Small intestine (tissue), 7 donors: ENCODE measurements at regions not wholly inside any gene's neighbourhood (a gene's known extent, or its start where the extent isn't known, plus 50 kb on each side); places are given as distances from the start of the nearest gene placed in this dataset.

ENCODE experiments used
- DNase-seq, 2 donors: peaks; one replicate each; pipeline versions ENCODE4 v3.0.0 to v3.0.0-alpha.2; 2013
- FAIRE-seq: peaks from 2 replicates; lab custom pipeline; 2012; peaks lifted over from hg19 to GRCh38; lab: Jason Lieb, UNC
- H3K27ac ChIP-seq, 3 donors: one replicate each; pipeline ENCODE4 v1.5.1; 2013; ENCODE audit warnings: low read length in 2 of 3, mild to moderate bottlenecking in 2 of 3, control low read depth in 1 of 3, inconsistent platforms in 1 of 3, low read depth in 1 of 3, moderate library complexity in 1 of 3
- H3K27me3 ChIP-seq, 3 donors: one replicate each; pipeline ENCODE4 v1.6.1; 2013; ENCODE audit warnings: low read length in 3 of 3, inconsistent platforms in 1 of 3; ENCODE audit not compliant: control insufficient read depth in 3 of 3, insufficient read depth in 3 of 3
- H3K36me3 ChIP-seq, 3 donors: one replicate each; pipeline ENCODE4 v1.6.1; 2013; ENCODE audit warnings: low read length in 3 of 3, inconsistent platforms in 1 of 3, low read depth in 1 of 3, mild to moderate bottlenecking in 1 of 3, moderate library complexity in 1 of 3; ENCODE audit not compliant: control insufficient read depth in 3 of 3, insufficient read depth in 2 of 3
- H3K4me1 ChIP-seq, 3 donors: one replicate each; pipeline ENCODE4 v1.6.1; 2013; ENCODE audit warnings: low read length in 2 of 3, inconsistent platforms in 1 of 3, low read depth in 1 of 3, mild to moderate bottlenecking in 1 of 3, moderate library complexity in 1 of 3; ENCODE audit not compliant: control insufficient read depth in 3 of 3, insufficient read depth in 2 of 3
- H3K4me3 ChIP-seq, 3 donors: one replicate each; pipeline ENCODE4 v1.5.1; 2013; ENCODE audit warnings: low read length in 3 of 3, control low read depth in 1 of 3, inconsistent platforms in 1 of 3, low read depth in 1 of 3, mild to moderate bottlenecking in 1 of 3, moderate library complexity in 1 of 3
- H3K9me3 ChIP-seq, 2 donors: one replicate each; pipeline ENCODE4 v1.6.1; 2013; ENCODE audit warnings: low read depth in 1 of 2, low read length in 1 of 2; ENCODE audit not compliant: control insufficient read depth in 2 of 2, insufficient read depth in 1 of 2
- WGBS, 3 donors: extraction: QIAGEN DNeasy Blood & Tissue Kit; methylation state at CpG; one replicate each; pipeline ENCODE4 v1.1.7; 2013; 5-methylcytosine and 5-hydroxymethylcytosine counted together
- donor health status: healthy with polysubstance abuse.
- donor health status: control.
- donor health status: control.
- donor health status: Bipolar disorder and iron deficiency.
- donor health status: healthy.

- Histone ChIP-seq H3K36me3 (no peaks in the 10 kb centered on the region), H3K4me1 (peaks cover 0 to 19% (median 0%) of the 10 kb centered on the region in 3 donors), H3K4me3 (no peak overlapping the region), H3K27me3 (no peaks in the 10 kb centered on the region), H3K27ac (no peak overlapping the region), H3K9me3 (peaks cover 1 to 11% of the 10 kb centered on the region in 2 donors)
- DNase-seq: no peak
- no peak for FAIRE-seq
- WGBS, 3 donors: 82 to 93% (median 89%) methylated on average over 5 of the region's 5 CpGs
These were observed 110.3 kb upstream of the MSX1 start for GRCh38 chr4:4749137-4749536.

- 95 to 100% (median 100%) methylated on average over 1 of the region's 1 CpG for WGBS, 3 donors
- Histone ChIP-seq H3K4me1 (peaks cover 0 to 10% (median 0%) of the 10 kb centered on the region in 3 donors), H3K4me3 (no peak overlapping the region), H3K9me3 (peaks cover 1 to 8% of the 10 kb centered on the region in 2 donors), H3K36me3 (no peaks in the 10 kb centered on the region), H3K27me3 (no peaks in the 10 kb centered on the region), H3K27ac (no peak overlapping the region)
- no peak for FAIRE-seq
- DNase-seq: no peak
These were observed 113.0 kb upstream of the MSX1 start for GRCh38 chr4:4746444-4746843.

- FAIRE-seq: no peak
- H3K4me1 ChIP-seq: peaks cover 0 to 25% (median 0%) of the 10 kb centered on the region in 3 donors
- no peaks in the 10 kb centered on the region for H3K36me3 ChIP-seq
- DNase-seq: peak in 1 of 2 donors; percentile 56
- peaks cover 0 to 2% of the 10 kb centered on the region in 2 donors for H3K9me3 ChIP-seq
- no peak overlapping the region for H3K27ac ChIP-seq
- H3K27me3 ChIP-seq: no peaks in the 10 kb centered on the region
- H3K4me3 ChIP-seq: no peak overlapping the region
These were observed 119.4 kb upstream of the MSX1 start for GRCh38 chr4:4740071-4740470.

GRCh38 chr4:4735870-4736269 is 123.6 kb upstream of the MSX1 start:
- H3K4me1 ChIP-seq: peaks cover 0 to 12% (median 0%) of the 10 kb centered on the region in 3 donors
- no peaks in the 10 kb centered on the region for H3K36me3 ChIP-seq
- 65 to 84% (median 77%) methylated on average over 6 of the region's 6 CpGs for WGBS, 3 donors
- FAIRE-seq (no peak), DNase-seq (peak in 1 of 2 donors; percentile 26)
- no peaks in the 10 kb centered on the region for H3K27me3 ChIP-seq
- H3K4me3 ChIP-seq: no peak overlapping the region
- no peak overlapping the region for H3K27ac ChIP-seq
- H3K9me3 ChIP-seq: peaks cover 0 to under 1% of the 10 kb centered on the region in 2 donors

- H3K9me3 ChIP-seq: no peaks in the 10 kb centered on the region
- H3K4me1 ChIP-seq: peaks cover 0 to 9% (median 0%) of the 10 kb centered on the region in 3 donors
- H3K27me3 ChIP-seq: no peaks in the 10 kb centered on the region
- no peaks in the 10 kb centered on the region for H3K36me3 ChIP-seq
- DNase-seq (no peak), FAIRE-seq (no peak)
- 77 to 82% (median 77%) methylated on average over 9 of the region's 9 CpGs for WGBS, 3 donors
- no peak overlapping the region for H3K4me3 ChIP-seq
- H3K27ac ChIP-seq: no peak overlapping the region
These were observed 124.2 kb upstream of the MSX1 start for GRCh38 chr4:4735136-4735750.

- Histone ChIP-seq H3K27ac (no peak overlapping the region), H3K9me3 (no peaks in the 10 kb centered on the region), H3K4me1 (peaks cover 0 to 9% (median 0%) of the 10 kb centered on the region in 3 donors), H3K4me3 (no peak overlapping the region), H3K27me3 (no peaks in the 10 kb centered on the region), H3K36me3 (no peaks in the 10 kb centered on the region)
- DNase-seq (no peak), FAIRE-seq (no peak)
- 52 to 62% (median 59%) methylated on average over 5 of the region's 5 CpGs for WGBS, 3 donors
These were observed 125.0 kb upstream of the MSX1 start for GRCh38 chr4:4734425-4734824.

- no peak for FAIRE-seq
- 85 to 92% (median 89%) methylated on average over 3 of the region's 3 CpGs for WGBS, 3 donors
- no peaks in the 10 kb centered on the region for H3K36me3 ChIP-seq
- DNase-seq: no peak
- no peaks in the 10 kb centered on the region for H3K9me3 ChIP-seq
- no peak overlapping the region for H3K4me3 ChIP-seq
- peaks cover 0 to 9% (median 0%) of the 10 kb centered on the region in 3 donors for H3K4me1 ChIP-seq
- H3K27ac ChIP-seq: no peak overlapping the region
- no peaks in the 10 kb centered on the region for H3K27me3 ChIP-seq
These were observed 125.8 kb upstream of the MSX1 start for GRCh38 chr4:4733663-4734062.

- FAIRE-seq (no peak), DNase-seq (no peak)
- Histone ChIP-seq H3K4me3 (no peak overlapping the region), H3K36me3 (no peaks in the 10 kb centered on the region), H3K4me1 (no peaks in the 10 kb centered on the region), H3K27ac (no peak overlapping the region), H3K27me3 (no peaks in the 10 kb centered on the region), H3K9me3 (peaks cover 3 to 17% of the 10 kb centered on the region in 2 donors)
- 77 to 89% (median 87%) methylated on average over 11 of the region's 11 CpGs for WGBS, 3 donors
These were observed 129.2 kb upstream of the MSX1 start for GRCh38 chr4:4730249-4730648.

GRCh38 chr4:4729206-4729605 is 130.3 kb upstream of the MSX1 start:
- Histone ChIP-seq H3K4me1 (no peaks in the 10 kb centered on the region), H3K27me3 (no peaks in the 10 kb centered on the region), H3K4me3 (no peak overlapping the region), H3K9me3 (peaks cover 3 to 21% of the 10 kb centered on the region in 2 donors), H3K36me3 (no peaks in the 10 kb centered on the region), H3K27ac (no peak overlapping the region)
- FAIRE-seq (no peak), DNase-seq (no peak)
- 89 to 94% (median 93%) methylated on average over 7 of the region's 7 CpGs for WGBS, 3 donors
